Coronary artery (tissue), 2 donors: ENCODE measurements at regions not wholly inside any gene's neighbourhood (a gene's known extent, or its start where the extent isn't known, plus 50 kb on each side); places are given as distances from the start of the nearest gene placed in this dataset.

ENCODE experiments used
- DNase-seq: peaks from one replicate; pipeline ENCODE4 v3.0.0-alpha.2; 2017; ENCODE audit warnings: low spot score
- H3K27ac ChIP-seq, 2 donors: fragments of 200-600 bp; sonication (generic); one replicate each; pipeline ENCODE4 v1.5.1; 2016 to 2019
- H3K4me3 ChIP-seq: fragments of 200-600 bp; sonication (generic); 2 replicates; pipeline ENCODE4 v1.5.1; 2016; ENCODE audit warnings: mild to moderate bottlenecking, moderate library complexity
- CTCF ChIP-seq: fragments of 200-600 bp; sonication (generic); IDR thresholded peaks from one replicate; pipeline ENCODE4 v1.5.1; 2019; ENCODE audit warnings: antibody characterized with exemption

GRCh38 chr10:51020200-51020599, 54.1 kb upstream of the PRKG1 start:
- H3K27ac ChIP-seq: peak overlapping the region; percentile 81 to 91
- no peak for TF ChIP-seq CTCF
- no peak overlapping the region for H3K4me3 ChIP-seq
- no peak for DNase-seq

- peak overlapping the region; percentile 81 to 91 for H3K27ac ChIP-seq
- TF ChIP-seq CTCF: no peak
- no peak overlapping the region for H3K4me3 ChIP-seq
- DNase-seq: no peak
Observed at GRCh38 chr10:51022933-51023585, 51.2 kb upstream of the PRKG1 start.

GRCh38 chr10:51023636-51024035, 50.7 kb upstream of the PRKG1 start:
- TF ChIP-seq CTCF: no peak
- H3K27ac ChIP-seq: peak overlapping the region; percentile 81 to 91
- DNase-seq: no peak
- peak overlapping the region; percentile 14 for H3K4me3 ChIP-seq
